ENCODE measurements at regions not wholly inside any gene's neighbourhood (a gene's known extent, or its start where the extent isn't known, plus 50 kb on each side); places are given as distances from the start of the nearest gene placed in this dataset.

GRCh38 chr7:17595546-17595945 is 297.1 kb downstream of the AHR start:
- H3K4me3 ChIP-seq (ENCODE audit: low read length) = no peak overlapping the region
- H3K4me2 ChIP-seq (ENCODE audit: low read length) = no peak overlapping the region
- no peaks in the 10 kb centered on the region for H3K79me2 ChIP-seq (replicated peaks; ENCODE audit: insufficient read depth, low read length)
- H2AFZ ChIP-seq (ENCODE audit: low read depth, low read length) = no peak overlapping the region
- no peaks in the 10 kb centered on the region for H3K9me2 ChIP-seq (ENCODE audit: insufficient read depth, low read length)
- no peak overlapping the region for H3K9ac ChIP-seq (ENCODE audit: low read length)
- H3K27me3 ChIP-seq (ENCODE audit: insufficient read depth, low read depth, low read length) = no peaks in the 10 kb centered on the region
- no peaks in the 10 kb centered on the region for H3F3A ChIP-seq (ENCODE audit: insufficient read depth, low read length, poor library complexity, severe bottlenecking)
- no peaks in the 10 kb centered on the region for H3K9me3 ChIP-seq (ENCODE audit: low read length)
- TF ChIP-seq RAD21 (conservative IDR thresholded peaks at IDR 0.05) = no peak
- no peak for TF ChIP-seq EZH2 (IDR thresholded peaks at IDR 0.05; ENCODE audit: borderline replicate concordance, insufficient read depth, low read length, poor library complexity, severe bottlenecking)
- TF ChIP-seq MXI1 (conservative IDR thresholded peaks at IDR 0.05; ENCODE audit: poor library complexity, severe bottlenecking) = no peak
- TF ChIP-seq TAF1 (IDR thresholded peaks at IDR 0.05; ENCODE audit: low read depth) = no peak
- no peak for TF ChIP-seq POLR2AphosphoS5 (IDR thresholded peaks at IDR 0.05)
- no peak for TF ChIP-seq SMC3 (conservative IDR thresholded peaks at IDR 0.05; ENCODE audit: poor library complexity)
- no peak for TF ChIP-seq REST (IDR thresholded peaks at IDR 0.05; ENCODE audit: borderline replicate concordance)
- no peak for TF ChIP-seq EP300 (conservative IDR thresholded peaks at IDR 0.05; ENCODE audit: poor library complexity, severe bottlenecking)
- no peak for TF ChIP-seq CTCF (IDR thresholded peaks at IDR 0.05; ENCODE audit: poor library complexity, severe bottlenecking)
- H3K36me3 ChIP-seq (ENCODE audit: insufficient read depth, low read length) = no peaks in the 10 kb centered on the region
- H3K27ac ChIP-seq (ENCODE audit: low read length) = no peak overlapping the region
- H4K20me1 ChIP-seq (ENCODE audit: insufficient read depth) = no peaks in the 10 kb centered on the region

- no peak for TF ChIP-seq TAF1 (IDR thresholded peaks at IDR 0.05; ENCODE audit: low read depth)
- no peak for TF ChIP-seq REST (IDR thresholded peaks at IDR 0.05; ENCODE audit: borderline replicate concordance)
- no peak for TF ChIP-seq EZH2 (IDR thresholded peaks at IDR 0.05; ENCODE audit: borderline replicate concordance, insufficient read depth, low read length, poor library complexity, severe bottlenecking)
- no peak for TF ChIP-seq SMC3 (conservative IDR thresholded peaks at IDR 0.05; ENCODE audit: poor library complexity)
- no peak for TF ChIP-seq MXI1 (conservative IDR thresholded peaks at IDR 0.05; ENCODE audit: poor library complexity, severe bottlenecking)
- TF ChIP-seq CTCF (IDR thresholded peaks at IDR 0.05; ENCODE audit: poor library complexity, severe bottlenecking) = no peak
- Histone ChIP-seq H3K36me3 (ENCODE audit: insufficient read depth, low read length) (no peaks in the 10 kb centered on the region), H3F3A (ENCODE audit: insufficient read depth, low read length, poor library complexity, severe bottlenecking) (no peaks in the 10 kb centered on the region), H4K20me1 (ENCODE audit: insufficient read depth) (no peaks in the 10 kb centered on the region), H3K4me3 (ENCODE audit: low read length) (no peak overlapping the region), H2AFZ (ENCODE audit: low read depth, low read length) (no peak overlapping the region), H3K27me3 (ENCODE audit: insufficient read depth, low read depth, low read length) (no peaks in the 10 kb centered on the region), H3K9me2 (ENCODE audit: insufficient read depth, low read length) (no peaks in the 10 kb centered on the region), H3K79me2 (replicated peaks; ENCODE audit: insufficient read depth, low read length) (no peaks in the 10 kb centered on the region), H3K9me3 (ENCODE audit: low read length) (no peaks in the 10 kb centered on the region), H3K27ac (ENCODE audit: low read length) (no peak overlapping the region), H3K9ac (ENCODE audit: low read length) (no peak overlapping the region), H3K4me2 (ENCODE audit: low read length) (no peak overlapping the region)
Measured at GRCh38 chr7:17598305-17598704, 299.9 kb downstream of the AHR start.
